HG03460 (cell line): ENCODE measurements at regions not wholly inside any gene's neighbourhood (a gene's known extent, or its start where the extent isn't known, plus 50 kb on each side); places are given as distances from the start of the nearest gene placed in this dataset.

Experiments
- ATAC-seq: cut with Tn5 transposase; IDR thresholded peaks from one replicate; pipeline ENCODE4 v1.9.1; 2021; ENCODE audit not compliant: unreplicated experiment

GRCh38 chr13:90091611-90092010 is 1255.9 kb upstream of the MIR17HG start:
- ATAC-seq, result no peak

DNA sequence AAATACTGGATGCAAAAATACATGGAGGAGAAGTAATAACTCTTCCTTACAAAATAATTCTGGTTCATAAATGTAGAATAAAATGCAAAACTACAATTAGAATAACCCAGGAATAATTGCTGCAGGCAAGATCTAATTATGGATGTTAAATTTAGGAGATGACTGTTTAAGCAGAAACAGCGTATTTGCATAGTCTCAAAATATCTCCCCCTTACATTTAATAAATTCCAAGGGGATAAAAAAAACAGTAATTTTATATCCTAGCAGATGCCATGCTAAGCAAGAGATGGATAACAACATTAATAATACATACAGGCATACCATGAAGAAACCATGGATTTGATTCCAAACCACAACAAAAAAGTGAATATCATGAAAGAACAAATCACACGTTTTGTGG is 1253.1 kb upstream of the MIR17HG start:
- ATAC-seq, result no peak

DNA sequence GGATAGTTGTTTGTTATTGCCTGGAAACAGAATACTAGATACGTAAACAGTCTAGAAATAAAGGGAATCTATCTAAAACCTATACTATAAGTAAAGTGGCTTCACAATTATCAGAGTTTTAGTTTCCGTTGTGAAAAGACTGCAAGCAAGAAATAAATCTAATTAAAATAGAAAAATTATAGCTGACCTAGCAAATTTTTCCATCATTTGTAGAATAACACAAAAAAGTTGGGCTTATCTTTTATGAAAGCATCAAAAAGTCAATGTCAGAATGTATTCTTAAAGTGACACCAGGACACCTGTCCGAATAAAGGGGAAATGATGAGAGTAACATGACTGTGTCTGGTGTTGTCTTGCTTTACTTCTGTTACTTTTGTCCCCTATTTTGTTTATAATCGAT is 1248.9 kb upstream of the MIR17HG start:
- no peak for ATAC-seq

- ATAC-seq, result no peak
Observed at GRCh38 chr13:90099847-90100246, 1247.6 kb upstream of the MIR17HG start.

GRCh38 chr13:90103099-90103784 is 1244.2 kb upstream of the MIR17HG start:
- ATAC-seq, result no peak

DNA sequence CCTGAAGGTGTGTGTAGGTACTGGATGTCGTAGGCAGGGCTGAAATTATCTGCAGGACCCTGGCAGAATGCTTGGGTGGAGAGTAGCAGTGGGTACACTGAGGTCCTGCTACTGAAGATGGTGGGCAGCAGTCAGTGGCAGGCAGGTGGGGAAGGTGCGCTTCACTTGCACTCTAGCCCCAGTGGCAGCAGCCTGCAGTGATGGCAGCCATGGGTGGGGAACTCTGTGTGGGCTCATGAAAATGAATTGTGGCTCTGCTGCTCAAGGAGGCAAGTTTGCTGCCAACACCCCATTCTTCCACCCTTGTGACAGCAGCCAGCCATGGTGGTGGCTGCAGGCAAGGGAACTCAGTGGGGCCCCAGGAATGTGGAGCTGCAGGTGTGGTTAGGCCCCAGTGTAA is 1242.7 kb upstream of the MIR17HG start:
- ATAC-seq, result no peak

DNA sequence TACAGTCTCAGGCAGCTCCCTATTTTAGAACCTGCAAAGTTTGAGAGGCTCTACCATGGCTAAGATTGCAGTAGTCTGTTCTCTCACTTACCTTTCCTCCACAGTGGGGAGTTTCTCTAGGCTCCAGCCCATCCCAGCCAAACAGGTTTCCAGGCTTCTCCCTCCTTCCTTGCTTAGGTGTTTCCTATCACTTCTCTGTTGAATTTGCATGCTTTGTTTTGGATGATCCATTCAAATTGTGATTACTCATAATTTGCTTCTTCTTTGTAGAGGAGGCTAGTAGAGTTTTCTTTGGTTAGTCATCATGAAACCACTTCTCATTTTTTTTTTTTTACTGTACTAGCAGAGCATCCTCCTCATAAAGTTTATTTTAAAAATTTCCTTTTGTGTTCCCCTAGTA is 1242.2 kb upstream of the MIR17HG start:
- ATAC-seq, result no peak

- ATAC-seq, result no peak
Observed at GRCh38 chr13:90105849-90106496, 1241.5 kb upstream of the MIR17HG start.

DNA sequence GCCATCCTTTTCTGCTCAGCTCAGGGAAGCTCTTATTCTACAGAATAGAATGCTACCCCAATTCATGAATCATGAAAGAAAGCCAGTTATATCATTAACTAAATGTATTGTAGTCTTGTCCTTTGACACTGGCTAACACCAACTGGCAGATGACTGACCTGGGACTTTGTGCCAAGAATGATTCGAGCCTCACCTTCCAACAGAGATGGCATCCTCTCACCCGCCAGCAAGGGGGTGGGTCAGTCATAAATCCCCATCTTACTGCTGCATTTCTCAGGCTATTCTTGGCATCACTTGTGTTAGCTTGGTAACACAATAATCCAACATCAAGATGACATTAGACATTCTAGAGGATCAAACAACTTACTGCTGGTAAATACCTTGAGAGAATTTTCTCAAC is 1239.8 kb upstream of the MIR17HG start:
- ATAC-seq, result no peak

DNA sequence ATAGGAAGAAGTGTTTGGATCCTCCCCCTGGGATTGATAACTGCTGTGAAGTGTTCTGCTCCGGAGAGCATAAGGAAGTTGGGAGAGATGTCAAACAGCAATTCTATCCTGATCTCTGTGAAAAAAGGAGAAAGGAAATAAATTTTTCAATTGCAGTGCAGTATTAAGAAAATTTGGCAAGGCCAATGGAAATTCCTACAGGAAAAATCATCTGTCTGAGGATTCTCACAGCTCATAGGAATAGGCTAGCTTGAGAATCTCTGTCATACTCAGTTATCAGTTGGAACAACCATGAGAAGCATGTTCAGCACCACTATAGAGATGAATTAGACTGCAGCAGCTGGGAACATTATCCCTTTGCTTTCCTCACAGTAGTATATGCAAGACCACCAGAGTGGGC is 1238.9 kb upstream of the MIR17HG start:
- ATAC-seq, result no peak

GRCh38 chr13:90116121-90116520 is 1231.4 kb upstream of the MIR17HG start:
- no peak for ATAC-seq

DNA sequence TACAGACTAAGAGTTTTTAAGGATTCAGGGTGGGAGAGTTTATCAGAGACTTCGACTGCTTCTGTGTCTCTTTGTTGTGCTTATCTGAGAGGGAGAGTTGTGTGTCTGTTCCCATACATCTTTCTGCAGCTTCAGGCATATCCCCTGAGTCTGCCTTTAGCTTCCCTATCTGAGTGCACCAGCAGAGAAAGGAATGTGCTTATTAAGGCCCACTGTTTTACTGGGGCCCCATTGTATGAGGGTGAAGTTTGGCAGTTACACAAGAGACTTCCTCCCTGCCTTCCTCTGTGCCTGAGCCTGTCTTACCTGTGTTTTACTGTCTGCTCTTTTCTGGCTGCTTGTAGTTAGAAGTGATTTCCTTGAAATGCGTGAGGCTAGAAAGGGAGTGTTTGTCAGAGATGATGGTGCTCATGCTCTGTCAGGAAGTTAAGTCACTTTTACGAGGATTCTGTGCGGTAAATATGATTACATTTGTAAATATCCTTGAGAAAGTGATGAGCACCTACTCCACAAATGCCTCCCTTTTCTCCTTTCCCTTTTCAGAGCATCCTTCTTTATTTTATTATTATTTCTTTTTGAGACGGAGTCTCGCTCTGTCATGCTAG is 1228.9 kb upstream of the MIR17HG start:
- no peak for ATAC-seq

DNA sequence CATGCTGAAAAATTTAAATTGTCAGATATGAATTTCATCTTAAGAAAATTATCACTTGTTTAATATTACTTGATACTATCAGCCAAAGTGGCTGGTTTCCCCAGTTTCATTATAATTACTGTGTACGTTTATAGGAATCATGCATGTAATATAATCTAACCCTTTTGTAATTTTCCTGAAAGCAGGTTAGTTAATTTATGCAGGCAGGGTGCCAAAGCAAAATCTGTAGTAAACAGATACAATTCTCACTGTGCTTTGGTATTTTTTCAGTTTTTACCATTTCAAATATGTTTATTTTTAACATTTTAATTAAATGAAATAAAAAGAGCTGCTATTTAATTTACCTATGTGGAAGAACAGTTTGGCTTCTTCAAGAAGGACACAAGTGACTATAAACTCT is 1227.5 kb upstream of the MIR17HG start:
- no peak for ATAC-seq

- ATAC-seq, result no peak
Observed at GRCh38 chr13:90121784-90122183, 1225.7 kb upstream of the MIR17HG start.

GRCh38 chr13:90122531-90122930 is 1225.0 kb upstream of the MIR17HG start:
- ATAC-seq, result no peak

DNA sequence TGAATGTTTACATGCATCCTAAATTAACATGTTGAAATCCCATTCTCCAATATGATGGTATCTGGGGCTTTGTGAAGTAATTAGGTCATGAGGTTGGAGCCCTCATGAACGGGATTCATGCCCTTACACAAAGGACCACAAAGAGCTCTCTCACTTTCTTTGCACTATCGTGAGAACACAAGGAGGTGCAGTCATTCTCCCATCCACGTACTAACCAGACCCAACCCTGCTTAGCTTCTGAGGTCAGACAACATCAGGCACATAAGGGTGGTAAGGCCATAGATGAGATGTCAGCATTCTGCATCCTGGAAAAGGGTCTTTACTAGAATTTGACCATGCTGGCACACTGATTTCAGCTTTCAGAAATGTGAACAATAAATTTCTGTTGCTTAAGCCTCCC is 1211.9 kb upstream of the MIR17HG start:
- ATAC-seq, result no peak

- ATAC-seq, result no peak
Observed at GRCh38 chr13:90142251-90142650, 1205.2 kb upstream of the MIR17HG start.

DNA sequence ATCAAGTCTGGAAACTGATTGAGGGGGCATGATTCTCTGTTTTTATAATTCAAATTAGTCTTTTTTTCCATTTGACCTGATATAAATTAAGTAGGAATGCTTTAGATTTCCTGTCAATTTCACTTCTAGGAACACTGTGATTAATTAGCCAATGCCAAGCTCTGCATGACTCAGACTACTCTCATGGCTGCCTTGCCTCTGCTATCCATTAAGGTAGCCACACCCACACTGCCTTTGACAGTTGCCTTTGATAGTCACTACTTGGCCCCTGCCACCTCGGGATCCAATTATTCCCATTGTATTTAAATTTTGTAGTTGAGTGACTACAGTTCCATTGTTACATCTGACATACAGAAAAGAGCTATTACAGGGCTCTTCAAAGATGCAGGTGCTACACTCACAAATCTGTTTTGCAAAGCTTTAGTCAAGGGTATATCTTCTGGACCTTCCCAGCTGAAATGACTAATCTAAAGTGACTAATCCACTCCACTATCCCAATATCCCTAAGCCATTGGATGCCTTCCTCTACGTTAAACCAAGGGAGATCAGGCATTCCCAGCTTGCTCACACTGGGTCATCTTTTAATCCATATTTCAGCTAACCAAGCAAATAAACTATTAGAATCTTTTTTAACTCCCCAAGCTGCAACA is 1193.1 kb upstream of the MIR17HG start:
- no peak for ATAC-seq

GRCh38 chr13:90156390-90156789 is 1191.1 kb upstream of the MIR17HG start:
- no peak for ATAC-seq

DNA sequence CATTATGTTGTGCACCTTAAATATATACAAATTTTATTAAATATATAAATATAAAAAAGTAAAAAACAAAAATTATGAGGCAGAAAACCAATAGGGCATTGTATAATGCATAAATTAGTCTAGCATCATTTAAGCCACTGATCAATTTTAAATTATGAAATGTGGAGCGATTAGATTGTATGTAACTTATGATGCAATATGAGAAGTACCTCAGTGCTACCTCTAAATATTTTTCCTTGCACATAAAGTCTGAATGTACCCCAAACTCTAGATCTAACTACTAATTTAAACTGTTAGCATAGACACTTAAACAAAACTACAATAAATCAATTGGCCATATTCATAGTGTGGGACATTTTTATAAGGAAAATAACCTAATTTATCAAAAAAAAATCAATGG is 1178.5 kb upstream of the MIR17HG start:
- no peak for ATAC-seq

- no peak for ATAC-seq
Observed at GRCh38 chr13:90170208-90170607, 1177.3 kb upstream of the MIR17HG start.

DNA sequence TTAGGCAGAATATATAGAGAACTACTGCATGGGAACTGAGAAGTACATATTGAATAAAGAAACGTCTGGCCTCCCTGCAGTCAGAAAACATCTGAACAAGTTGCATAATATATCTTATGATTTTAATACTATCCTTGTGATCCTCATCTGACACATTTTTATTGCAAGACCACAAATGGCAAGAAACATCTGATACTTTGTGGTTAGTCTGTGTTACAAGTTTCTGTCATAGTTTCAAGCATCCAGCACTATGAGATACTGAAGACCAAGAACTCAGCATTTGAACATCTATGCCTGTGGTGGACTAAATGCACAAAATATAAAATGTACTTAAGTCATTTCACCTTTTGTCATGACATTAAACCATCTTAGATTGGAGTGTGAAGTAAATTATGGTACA is 1175.8 kb upstream of the MIR17HG start:
- no peak for ATAC-seq
